Inferior parietal cortex (tissue), 1 donor: ENCODE measurements at regions not wholly inside any gene's neighbourhood (a gene's known extent, or its start where the extent isn't known, plus 50 kb on each side); places are given as distances from the start of the nearest gene placed in this dataset.
"Not testable (repeated sequence)": the region's sequence is repeated elsewhere in the genome, so short reads cannot be mapped to it uniquely, and the experiment has no call there.

Experiments used
- DNase-seq: peaks from one replicate; pipeline ENCODE4 v3.0.0-alpha.2; 2016; ENCODE audit errors: extremely low spot score

GRCh38 chr2:94576486-94576885 lies 294.7 kb upstream of the TEKT4 start:
- DNase-seq, result not testable (repeated sequence)

GRCh38 chr2:94577160-94577559 lies 294.1 kb upstream of the TEKT4 start:
- not testable (repeated sequence) for DNase-seq

- DNase-seq, result not testable (repeated sequence)
Measured at GRCh38 chr2:94579221-94579620, 292.0 kb upstream of the TEKT4 start.

- DNase-seq, result not testable (repeated sequence)
Measured at GRCh38 chr2:94583081-94583723, 288.0 kb upstream of the TEKT4 start.

GRCh38 chr2:94584569-94584968 lies 286.7 kb upstream of the TEKT4 start:
- not testable (repeated sequence) for DNase-seq

GRCh38 chr2:94586032-94586982 lies 284.9 kb upstream of the TEKT4 start:
- DNase-seq, result peak; percentile 2

- not testable (repeated sequence) for DNase-seq
Measured at GRCh38 chr2:94587042-94587441, 284.2 kb upstream of the TEKT4 start.

GRCh38 chr2:94594019-94594836 lies 277.0 kb upstream of the TEKT4 start:
- not testable (repeated sequence) for DNase-seq

GRCh38 chr2:94595956-94596355 lies 275.3 kb upstream of the TEKT4 start:
- not testable (repeated sequence) for DNase-seq

- not testable (repeated sequence) for DNase-seq
Measured at GRCh38 chr2:94598075-94598713, 273.0 kb upstream of the TEKT4 start.

GRCh38 chr2:94600929-94601328 lies 270.3 kb upstream of the TEKT4 start:
- DNase-seq, result not testable (repeated sequence)

GRCh38 chr2:94602466-94602865 lies 268.8 kb upstream of the TEKT4 start:
- no peak for DNase-seq

- no peak for DNase-seq
Measured at GRCh38 chr2:94622113-94622618, 249.1 kb upstream of the TEKT4 start.

GRCh38 chr2:94628953-94629352 lies 242.3 kb upstream of the TEKT4 start:
- not testable (repeated sequence) for DNase-seq

GRCh38 chr2:94641397-94641796 lies 229.8 kb upstream of the TEKT4 start:
- DNase-seq, result not testable (repeated sequence)

GRCh38 chr2:94652131-94652530 lies 219.1 kb upstream of the TEKT4 start:
- DNase-seq, result not testable (repeated sequence)

- DNase-seq, result not testable (repeated sequence)
Measured at GRCh38 chr2:94669858-94670257, 201.4 kb upstream of the TEKT4 start.

GRCh38 chr2:94694236-94694635 lies 177.0 kb upstream of the TEKT4 start:
- DNase-seq, result not testable (repeated sequence)

GRCh38 chr2:94708982-94709381 lies 162.2 kb upstream of the TEKT4 start:
- not testable (repeated sequence) for DNase-seq

GRCh38 chr2:94725543-94725942 lies 145.7 kb upstream of the TEKT4 start:
- no peak for DNase-seq

GRCh38 chr2:94735536-94735935 lies 135.7 kb upstream of the TEKT4 start:
- DNase-seq, result not testable (repeated sequence)
